ELF-1 (cell line): ENCODE measurements at regions not wholly inside any gene's neighbourhood (a gene's known extent, or its start where the extent isn't known, plus 50 kb on each side); places are given as distances from the start of the nearest gene placed in this dataset.
"Not testable (repeated sequence)": the region's sequence is repeated elsewhere in the genome, so short reads cannot be mapped to it uniquely, and the experiment has no call there.

Source experiments
- DNase-seq: peaks from one replicate; pipeline ENCODE4 v3.0.0-alpha.2; 2016; ENCODE audit warnings: low read depth, low spot score

DNA sequence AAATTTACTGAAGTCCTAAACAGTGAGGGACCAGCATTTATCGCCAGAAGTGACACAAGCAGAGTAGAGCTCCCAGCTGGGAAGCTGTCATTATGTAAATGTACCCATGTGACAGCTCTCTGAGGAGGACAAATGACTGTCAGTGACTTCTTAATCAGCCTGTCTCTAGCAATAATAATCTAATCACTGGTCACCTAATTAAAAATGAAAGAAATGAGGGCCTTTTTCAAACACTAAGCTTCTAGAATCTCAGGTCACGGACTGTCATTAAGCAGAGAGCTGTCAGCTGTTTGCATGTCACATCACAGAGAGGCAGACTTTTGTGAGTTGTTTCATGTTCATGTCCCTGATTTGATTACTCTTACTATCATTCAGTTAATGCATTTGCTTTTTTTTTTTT lies 77.9 kb upstream of the FBXL17 start:
- DNase-seq: no peak

DNA sequence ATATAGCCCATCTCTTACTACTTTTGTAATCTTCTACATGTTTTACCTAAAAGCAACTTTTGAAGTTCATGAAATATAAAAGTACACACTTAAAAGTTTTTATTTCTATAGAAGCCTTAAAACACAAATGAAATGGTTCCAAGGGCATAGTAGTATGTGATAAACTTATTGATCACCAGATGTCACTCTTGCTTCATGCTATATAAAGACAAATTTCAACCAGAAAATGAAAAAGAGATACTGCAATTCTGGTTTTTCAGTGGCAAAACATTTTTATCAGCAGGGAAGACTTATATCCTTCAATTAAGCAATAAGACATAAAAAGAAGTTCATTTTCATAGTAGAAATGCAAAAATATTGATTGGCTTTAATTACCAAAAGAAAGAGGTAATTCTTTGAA lies 69.4 kb upstream of the FBXL17 start:
- DNase-seq: no peak

DNA sequence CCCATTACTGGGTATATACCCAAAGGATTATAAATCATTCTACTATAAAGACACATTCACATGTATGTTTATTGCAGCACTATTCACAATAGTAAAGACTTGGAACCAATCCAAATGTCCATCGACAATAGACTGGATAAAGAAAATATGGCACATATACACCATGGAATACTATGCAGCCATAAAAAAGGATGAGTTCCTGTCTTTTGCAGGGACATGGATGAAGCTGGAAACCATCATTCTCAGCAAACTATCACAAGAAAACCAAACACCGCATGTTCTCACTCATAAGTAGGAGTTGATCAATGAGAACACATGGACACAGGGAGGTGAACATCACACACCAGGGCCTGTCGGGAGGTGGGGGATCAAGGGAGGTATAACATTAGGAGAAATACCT lies 62.2 kb upstream of the FBXL17 start:
- DNase-seq: not testable (repeated sequence)

DNA sequence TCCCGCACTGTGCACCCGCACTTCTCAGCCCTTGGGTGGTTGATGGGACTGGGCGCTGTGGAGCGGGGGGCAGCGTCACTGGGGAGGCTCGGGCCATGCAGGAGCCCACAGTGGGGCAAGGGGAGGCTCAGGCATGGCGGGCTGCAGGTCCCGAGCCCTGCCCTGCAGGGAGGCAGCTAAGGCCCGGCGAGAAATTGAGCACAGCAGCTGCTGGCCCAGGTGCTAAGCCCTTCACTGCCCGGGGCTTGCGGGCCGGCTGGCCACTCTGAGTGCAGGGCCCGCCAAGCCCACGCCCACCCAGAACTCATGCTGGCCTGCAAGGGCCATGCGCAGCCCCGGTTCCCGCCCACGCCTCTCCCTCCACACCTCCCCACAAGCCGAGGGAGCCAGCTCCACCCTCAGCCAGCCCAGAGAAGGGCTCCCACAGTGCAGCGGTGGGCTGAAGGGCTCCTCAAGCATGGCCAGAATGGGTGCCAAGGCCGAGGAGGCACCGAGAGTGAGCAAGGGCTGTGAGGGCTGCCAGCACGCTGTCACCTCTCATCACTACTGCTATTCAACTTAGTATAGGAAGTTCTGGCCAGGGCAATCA lies 60.3 kb upstream of the FBXL17 start:
- DNase-seq: not testable (repeated sequence)

DNA sequence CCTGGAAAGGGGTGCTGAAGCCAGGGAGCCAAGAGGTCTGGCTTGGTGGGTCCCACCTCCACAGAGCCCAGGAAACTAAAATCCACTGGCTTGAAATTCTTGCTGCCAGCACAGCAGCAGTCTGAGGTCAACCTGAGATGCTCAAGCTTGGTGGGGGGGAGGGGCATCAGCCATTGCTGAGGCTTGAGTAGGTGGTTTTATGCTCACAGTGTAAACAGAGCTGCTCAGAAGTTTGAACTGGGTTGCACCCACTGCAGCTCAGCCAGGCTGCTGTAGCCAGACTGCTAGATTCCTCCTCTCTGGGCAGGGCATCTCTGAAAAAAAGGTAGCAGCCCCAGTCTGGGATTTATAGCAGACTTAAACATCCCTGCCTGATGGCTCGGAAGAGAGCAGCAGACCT lies 55.5 kb upstream of the FBXL17 start:
- peak; percentile 29 for DNase-seq

DNA sequence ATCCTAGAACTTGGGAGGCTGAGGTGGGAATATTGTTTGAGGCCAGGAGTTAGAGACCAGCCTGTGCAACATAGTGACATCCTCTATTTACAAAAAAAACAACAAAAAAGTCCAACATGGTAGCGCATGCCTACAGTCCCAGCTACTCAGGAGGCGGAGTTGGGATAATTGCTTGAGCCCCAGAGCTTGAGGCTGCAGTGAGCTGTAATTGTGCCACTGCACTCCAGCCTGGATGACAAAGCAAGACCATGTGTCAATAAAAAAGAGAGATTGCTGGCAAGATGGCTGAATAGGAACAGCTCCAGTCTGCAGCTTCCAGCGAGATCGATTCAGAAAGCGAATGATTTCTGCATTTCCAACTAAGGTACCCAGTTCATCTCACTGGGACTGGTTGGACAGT lies 54.8 kb upstream of the FBXL17 start:
- DNase-seq: peak; percentile 29

DNA sequence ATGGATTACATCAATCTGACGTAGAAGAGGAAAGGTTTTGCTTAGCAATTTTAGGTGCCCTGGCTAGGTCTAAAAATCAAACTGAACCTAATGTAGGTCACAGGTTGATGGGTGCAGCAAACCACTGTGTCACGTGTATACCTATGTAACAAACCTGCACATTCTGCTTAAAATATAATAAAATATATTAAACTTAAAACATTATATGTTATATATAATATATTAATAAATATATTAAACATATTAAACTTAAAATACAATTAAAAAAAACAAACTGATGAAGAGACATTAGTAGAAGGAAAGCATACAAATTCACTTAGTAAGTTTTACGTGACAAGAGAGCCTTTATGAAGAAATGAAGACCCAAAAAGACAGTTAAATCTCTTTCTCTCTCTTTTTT lies 51.7 kb upstream of the FBXL17 start:
- DNase-seq: no peak

DNA sequence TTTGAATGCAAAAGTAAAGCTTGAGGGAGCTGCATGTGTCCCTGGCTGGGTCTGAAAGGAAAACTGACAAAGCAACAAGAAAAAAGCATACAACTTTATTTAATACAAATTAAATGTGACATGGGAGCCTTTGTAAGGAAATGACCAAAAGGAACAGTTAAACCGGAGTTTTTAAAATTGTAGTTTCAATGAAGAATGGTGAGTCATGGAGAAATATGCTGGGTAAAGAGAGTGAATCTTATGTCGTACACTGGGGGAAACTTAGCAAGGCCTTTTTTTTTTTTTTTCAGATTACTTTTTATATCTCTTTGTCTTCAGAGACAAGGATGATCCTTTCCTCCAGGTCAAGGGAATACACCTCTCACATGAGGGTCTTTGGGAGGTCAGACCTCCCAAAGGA lies 50.1 kb upstream of the FBXL17 start:
- no peak for DNase-seq
